Endothelial cell of umbilical vein (primary cell): ENCODE measurements at regions not wholly inside any gene's neighbourhood (a gene's known extent, or its start where the extent isn't known, plus 50 kb on each side); places are given as distances from the start of the nearest gene placed in this dataset.

Source experiments
- BruUV-seq: library from RNA; stranded (reverse); fragments of 400-500 nt; replicated peaks from 2 replicates; lab custom pipeline; 2021; lab: Mats Ljungman, UMichigan
- CTCF ChIA-PET: fragments of 300-600, 350-600 bp; sonication (Branson Sonifier 250); formaldehyde crosslinking; loops from one replicate; lab custom pipeline; 2021; ENCODE audit warnings: antibody characterized with exemption, inconsistent platforms; lab: Charles Lee
- POLR2A ChIA-PET: fragments of 300-600, 350-600 bp; sonication (Branson Sonifier 250); formaldehyde crosslinking; loops from one replicate; lab custom pipeline; 2021; ENCODE audit warnings: antibody characterized with exemption, inconsistent platforms; lab: Charles Lee
- DNase-seq: peaks from one replicate; pipeline ENCODE4 v3.0.0-alpha.2; 2011; ENCODE audit warnings: low read depth, low spot score
- FAIRE-seq: peaks from 2 replicates; lab custom pipeline; 2011; peaks lifted over from hg19 to GRCh38; lab: Jason Lieb, UNC
- H2AFZ ChIP-seq: 2 replicates; pipeline ENCODE4 v1.6.0; 2012; ENCODE audit warnings: low read depth, low read length, control low read depth, inconsistent platforms
- H3K27ac ChIP-seq: 2 replicates; pipeline ENCODE4 v1.5.1; 2011; ENCODE audit warnings: low read depth, mild to moderate bottlenecking, control low read depth, low read length, moderate library complexity; ENCODE audit not compliant: insufficient read depth
- H3K27me3 ChIP-seq, 2 experiments: 2 replicates each; pipeline versions ENCODE4 v1.6.0 to v1.6.1; 2011; ENCODE audit warnings: low read length in 2 of 2, mixed read lengths in 1 of 2; ENCODE audit not compliant: control insufficient read depth in 2 of 2, insufficient read depth in 2 of 2
- H3K36me3 ChIP-seq, 2 experiments: 2 replicates in 1 of 2; 3 replicates in 1 of 2; pipeline ENCODE4 v1.5.1; 2011; ENCODE audit warnings: low read length in 2 of 2, mild to moderate bottlenecking in 1 of 2, moderate library complexity in 1 of 2; ENCODE audit not compliant: control insufficient read depth in 2 of 2, insufficient read depth in 2 of 2; ENCODE audit errors: extremely low read depth in 1 of 2
- H3K4me1 ChIP-seq: 3 replicates; pipeline ENCODE4 v1.5.1; 2011; ENCODE audit warnings: mild to moderate bottlenecking, low read length; ENCODE audit not compliant: control insufficient read depth, insufficient read depth; ENCODE audit errors: extremely low read depth
- H3K4me2 ChIP-seq: 2 replicates; pipeline ENCODE4 v1.6.1; 2011; ENCODE audit warnings: low read length, control low read depth, mixed read lengths; ENCODE audit not compliant: insufficient read depth
- H3K4me3 ChIP-seq, 3 experiments: fragments of 200-600 bp in 1 of 3; sonication (generic), shearing (Covaris generic) in 1 of 3; replicated peaks in 1 of 3; 2 replicates each; pipeline ENCODE4 v1.5.1; 2011 to 2016; ENCODE audit warnings: control low read depth in 3 of 3, low read length in 3 of 3, mild to moderate bottlenecking in 2 of 3, inconsistent platforms in 1 of 3, low read depth in 1 of 3, moderate library complexity in 1 of 3; ENCODE audit not compliant: insufficient read depth in 1 of 3
- H3K79me2 ChIP-seq: 2 replicates; pipeline ENCODE4 v1.6.0; 2012; ENCODE audit warnings: low read length, inconsistent platforms; ENCODE audit not compliant: control insufficient read depth, insufficient read depth
- H3K9ac ChIP-seq: replicated peaks from 2 replicates; pipeline ENCODE3; 2011; ENCODE audit warnings: low read length, control low read depth; ENCODE audit not compliant: insufficient read depth; ENCODE audit errors: extremely low read depth
- H3K9me1 ChIP-seq: replicated peaks from 3 replicates; pipeline ENCODE4 v1.6.0; 2011; ENCODE audit warnings: mild to moderate bottlenecking, low read length; ENCODE audit not compliant: control insufficient read depth, insufficient read depth; ENCODE audit errors: extremely low read depth
- H3K9me3 ChIP-seq: replicated peaks from 2 replicates; pipeline ENCODE4 v1.5.1; 2012; ENCODE audit warnings: low read length, inconsistent platforms; ENCODE audit not compliant: control insufficient read depth, insufficient read depth
- H4K20me1 ChIP-seq: replicated peaks from 2 replicates; pipeline ENCODE3; 2011; ENCODE audit warnings: mild to moderate bottlenecking, low read length; ENCODE audit not compliant: control insufficient read depth, insufficient read depth; ENCODE audit errors: extremely low read depth
- CTCF ChIP-seq, 2 donors: IDR thresholded peaks; 1 replicate in 1 of 2; 2 replicates in 1 of 2; pipeline ENCODE4 v1.5.1; 2011; ENCODE audit warnings: low read length in 2 of 2, mild to moderate bottlenecking in 2 of 2, moderate library complexity in 2 of 2, control low read depth in 1 of 2, inconsistent platforms in 1 of 2, low read depth in 1 of 2; ENCODE audit not compliant: insufficient read depth in 1 of 2; ENCODE audit errors: extremely low read depth in 1 of 2
- EZH2 ChIP-seq: IDR thresholded peaks from 2 replicates; pipeline ENCODE4 v1.6.1; 2012; ENCODE audit warnings: borderline replicate concordance, low read depth, mild to moderate bottlenecking, moderate library complexity, low read length, inconsistent platforms; ENCODE audit not compliant: severe bottlenecking
- FOS ChIP-seq: IDR thresholded peaks from 2 replicates; pipeline ENCODE4 v1.6.1; 2011; ENCODE audit warnings: mild to moderate bottlenecking, low read length, moderate library complexity, borderline replicate concordance; ENCODE audit not compliant: insufficient read depth
- GATA2 ChIP-seq: IDR thresholded peaks from 2 replicates; pipeline ENCODE4 v1.7.0; 2011; ENCODE audit warnings: low read depth, mild to moderate bottlenecking, moderate library complexity, mixed read lengths, low read length; ENCODE audit not compliant: insufficient read length, insufficient read depth
- JUN ChIP-seq: IDR thresholded peaks from 2 replicates; pipeline ENCODE4 v1.6.1; 2011; ENCODE audit warnings: borderline replicate concordance, low read depth; ENCODE audit not compliant: insufficient read length, insufficient read depth
- MAX ChIP-seq: IDR thresholded peaks from 2 replicates; pipeline ENCODE4 v1.6.1; 2011; ENCODE audit not compliant: insufficient read depth, insufficient read length
- MYC ChIP-seq: IDR thresholded peaks from one replicate; pipeline ENCODE4 v1.6.1; 2011; ENCODE audit warnings: mild to moderate bottlenecking, low read depth, low read length
- POLR2A ChIP-seq: IDR thresholded peaks from 2 replicates; pipeline ENCODE4 v1.6.1; 2012; ENCODE audit warnings: low read depth, mild to moderate bottlenecking, control low read depth, low read length
- POLR2AphosphoS5 ChIP-seq: IDR thresholded peaks from 2 replicates; pipeline ENCODE4 v1.6.1; 2012; ENCODE audit warnings: low read depth, mild to moderate bottlenecking, control low read depth, low read length, moderate library complexity; ENCODE audit not compliant: insufficient read depth
- dilution Hi-C: fragments of 300-500 bp; cut with MboI; formaldehyde crosslinking; loops from one replicate; pipeline ENCODE4 v1.15.0; 2019; ENCODE audit warnings: low sequenced_read_pairs; ENCODE audit not compliant: extremely low pct_ligation_motif_present
- intact Hi-C: fragments of 100-400 bp; cut with micrococcal nuclease; formaldehyde crosslinking; loops from one replicate; pipeline ENCODE4 v1.10.0; 2022

- ChIA-PET POLR2A (no interaction called here), CTCF (interaction anchor here (0.7 to 1.6 kb wide), 3 partner anchors 222 to 715 kb away, joined by 3 to 5 read pairs (median 3); no protein-coding TSS in a partner anchor)
- peaks cover 13 to 37% of the 10 kb centered on the region in 2 experiments for H3K27me3 ChIP-seq
- no TSS peak for BruUV-seq
- H3K79me2 ChIP-seq, result no peaks in the 10 kb centered on the region
- no peaks in the 10 kb centered on the region for H3K9me3 ChIP-seq
- TF ChIP-seq CTCF (IDR thresholded peaks at IDR 0.05; ENCODE audit: extremely low read depth in 1 of 2, insufficient read depth in 1 of 2, low read depth in 1 of 2, low read length in 2 of 2) (no peak), JUN (no peak), EZH2 (no peak), MYC (no peak), POLR2AphosphoS5 (no peak), POLR2A (no peak), MAX (no peak), GATA2 (no peak), FOS (no peak)
- no peaks in the 10 kb centered on the region for H3K36me3 ChIP-seq
- H3K4me1 ChIP-seq, result no peaks in the 10 kb centered on the region
- H3K4me3 ChIP-seq, result no peak overlapping the region
- DNase-seq (no peak), FAIRE-seq (no peak)
- no peak overlapping the region for H3K9ac ChIP-seq
- H3K4me2 ChIP-seq, result no peak overlapping the region
- H2AFZ ChIP-seq, result no peak overlapping the region
- H4K20me1 ChIP-seq, result no peaks in the 10 kb centered on the region
- H3K27ac ChIP-seq, result no peak overlapping the region
- dilution Hi-C loops, result no loop called here
- no peaks in the 10 kb centered on the region for H3K9me1 ChIP-seq
- intact Hi-C loops, result no loop called here
Observed at GRCh38 chr2:75406131-75406581, 154.6 kb downstream of the EVA1A start.
